Gastroesophageal sphincter (tissue), 3 donors: ENCODE measurements at regions not wholly inside any gene's neighbourhood (a gene's known extent, or its start where the extent isn't known, plus 50 kb on each side); places are given as distances from the start of the nearest gene placed in this dataset.

ENCODE experiments used
- EP300 ChIP-seq: sonication (generic); formaldehyde crosslinking; IDR thresholded peaks from one replicate; pipeline ENCODE4 v1.6.1; 2017; ENCODE audit warnings: antibody characterized with exemption, mild to moderate bottlenecking
- POLR2A ChIP-seq, 2 donors: fragments of 450-650 bp; IDR thresholded peaks; one replicate each; pipeline ENCODE4 v1.6.1; 2017; ENCODE audit warnings: antibody characterized with exemption in 2 of 2, mild to moderate bottlenecking in 2 of 2, moderate library complexity in 1 of 2
- POLR2AphosphoS5 ChIP-seq: sonication (generic); formaldehyde crosslinking; IDR thresholded peaks from one replicate; pipeline ENCODE4 v1.6.1; 2017; ENCODE audit warnings: antibody characterized with exemption
- TF ChIP-seq, protein P1 (sequence below), 4 experiments: fragments of 200-600 bp in 2 of 4; fragments of 450-650 bp in 2 of 4; sonication (generic) in 1 of 4; IDR thresholded peaks; one replicate each; pipeline ENCODE4 v1.5.1; 2017 to 2019; ENCODE audit warnings: antibody characterized with exemption in 4 of 4, mild to moderate bottlenecking in 2 of 4, moderate library complexity in 2 of 4

DNA sequence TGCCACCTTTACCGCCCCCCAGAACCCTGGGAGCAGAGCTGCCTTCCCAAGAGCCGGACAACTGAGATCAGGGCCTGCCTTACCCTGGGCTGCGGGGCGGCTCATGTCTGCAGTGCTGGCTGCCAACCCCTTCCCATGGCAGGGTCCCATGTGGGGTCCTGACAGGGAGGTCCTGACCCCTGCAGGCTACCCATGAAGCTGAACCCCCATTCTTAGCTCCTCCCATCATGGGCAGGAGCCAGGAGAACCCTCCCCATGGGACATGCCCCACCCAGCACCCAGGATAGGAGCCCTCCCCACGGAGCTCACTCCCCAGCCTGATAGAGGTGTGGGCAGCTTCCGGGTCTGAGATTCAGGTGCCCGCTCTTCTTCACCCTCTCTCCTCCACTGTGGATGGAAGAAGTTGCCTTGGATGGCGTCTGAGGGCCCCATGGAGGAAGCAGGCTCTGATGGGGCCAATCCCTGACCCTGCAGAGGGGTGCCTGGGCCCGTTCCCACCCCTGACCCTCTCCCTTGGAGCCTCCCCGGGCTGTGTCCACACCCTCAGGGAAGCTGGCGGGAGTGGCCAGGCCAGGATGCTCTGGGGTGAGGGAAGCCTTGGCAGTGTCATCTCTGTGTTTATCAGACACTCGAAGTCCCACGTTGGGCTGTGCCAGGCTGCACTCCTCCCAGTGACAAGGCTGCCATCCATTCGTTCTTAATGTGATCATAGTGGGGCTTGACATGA is 1508.2 kb downstream of the BRD1 start:
- no peak for TF ChIP-seq EP300
- TF ChIP-seq, protein P1, sequence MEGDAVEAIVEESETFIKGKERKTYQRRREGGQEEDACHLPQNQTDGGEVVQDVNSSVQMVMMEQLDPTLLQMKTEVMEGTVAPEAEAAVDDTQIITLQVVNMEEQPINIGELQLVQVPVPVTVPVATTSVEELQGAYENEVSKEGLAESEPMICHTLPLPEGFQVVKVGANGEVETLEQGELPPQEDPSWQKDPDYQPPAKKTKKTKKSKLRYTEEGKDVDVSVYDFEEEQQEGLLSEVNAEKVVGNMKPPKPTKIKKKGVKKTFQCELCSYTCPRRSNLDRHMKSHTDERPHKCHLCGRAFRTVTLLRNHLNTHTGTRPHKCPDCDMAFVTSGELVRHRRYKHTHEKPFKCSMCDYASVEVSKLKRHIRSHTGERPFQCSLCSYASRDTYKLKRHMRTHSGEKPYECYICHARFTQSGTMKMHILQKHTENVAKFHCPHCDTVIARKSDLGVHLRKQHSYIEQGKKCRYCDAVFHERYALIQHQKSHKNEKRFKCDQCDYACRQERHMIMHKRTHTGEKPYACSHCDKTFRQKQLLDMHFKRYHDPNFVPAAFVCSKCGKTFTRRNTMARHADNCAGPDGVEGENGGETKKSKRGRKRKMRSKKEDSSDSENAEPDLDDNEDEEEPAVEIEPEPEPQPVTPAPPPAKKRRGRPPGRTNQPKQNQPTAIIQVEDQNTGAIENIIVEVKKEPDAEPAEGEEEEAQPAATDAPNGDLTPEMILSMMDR (IDR thresholded peaks at IDR 0.05), result no peak
- no peak for TF ChIP-seq POLR2AphosphoS5
- TF ChIP-seq POLR2A (IDR thresholded peaks at IDR 0.05), result no peak
